Subcutaneous abdominal adipose tissue (tissue), 5 donors: ENCODE measurements at regions not wholly inside any gene's neighbourhood (a gene's known extent, or its start where the extent isn't known, plus 50 kb on each side); places are given as distances from the start of the nearest gene placed in this dataset.

ENCODE experiments used
- H3K27ac ChIP-seq: one replicate; pipeline ENCODE4 v1.7.0; 2013; ENCODE audit warnings: low read depth, mild to moderate bottlenecking, inconsistent platforms, low read length, moderate library complexity
- H3K27me3 ChIP-seq, 5 donors: one replicate each; pipeline ENCODE4 v1.7.0; 2013; ENCODE audit warnings: low read length in 5 of 5, inconsistent platforms in 1 of 5; ENCODE audit not compliant: control insufficient read depth in 5 of 5, insufficient read depth in 4 of 5
- H3K36me3 ChIP-seq, 5 donors: one replicate each; pipeline ENCODE4 v1.7.0; 2013; ENCODE audit warnings: low read length in 5 of 5; ENCODE audit not compliant: control insufficient read depth in 5 of 5, insufficient read depth in 5 of 5
- H3K4me1 ChIP-seq, 5 donors: one replicate each; pipeline ENCODE4 v1.7.0; 2013; ENCODE audit warnings: low read length in 5 of 5, mild to moderate bottlenecking in 3 of 5, moderate library complexity in 1 of 5; ENCODE audit not compliant: control insufficient read depth in 5 of 5, insufficient read depth in 5 of 5
- H3K4me3 ChIP-seq, 5 donors: one replicate each; pipeline ENCODE4 v1.7.0; 2013; ENCODE audit warnings: low read length in 5 of 5, low read depth in 1 of 5
- H3K9ac ChIP-seq, 5 donors: one replicate each; pipeline ENCODE4 v1.7.0; 2013; ENCODE audit warnings: low read length in 5 of 5, mild to moderate bottlenecking in 4 of 5, moderate library complexity in 3 of 5
- H3K9me3 ChIP-seq, 5 donors: one replicate each; pipeline ENCODE4 v1.7.0; 2013; ENCODE audit warnings: low read length in 5 of 5; ENCODE audit not compliant: control insufficient read depth in 5 of 5
- donor health status: healthy.
- donor health status: healthy.
- donor health status: healthy.
- donor health status: healthy.
- donor health status: healthy.

GRCh38 chr16:73713251-73713650 lies 583.4 kb upstream of the PSMD7 start:
- Histone ChIP-seq H3K27ac (no peak overlapping the region), H3K4me1 (no peaks in the 10 kb centered on the region), H3K9ac (no peak overlapping the region), H3K27me3 (peaks cover 0 to 5% (median 2%) of the 10 kb centered on the region in 5 donors), H3K9me3 (no peaks in the 10 kb centered on the region), H3K36me3 (no peaks in the 10 kb centered on the region), H3K4me3 (no peak overlapping the region)

- H3K36me3 ChIP-seq = no peaks in the 10 kb centered on the region
- no peak overlapping the region for H3K27ac ChIP-seq
- H3K9me3 ChIP-seq = no peaks in the 10 kb centered on the region
- H3K4me1 ChIP-seq = no peaks in the 10 kb centered on the region
- no peak overlapping the region for H3K4me3 ChIP-seq
- H3K9ac ChIP-seq = no peak overlapping the region
- peaks cover 0 to 5% (median 2%) of the 10 kb centered on the region in 5 donors for H3K27me3 ChIP-seq
These were observed 585.1 kb upstream of the PSMD7 start for GRCh38 chr16:73711406-73712080.

- Histone ChIP-seq H3K4me3 (no peak overlapping the region), H3K4me1 (no peaks in the 10 kb centered on the region), H3K9ac (no peak overlapping the region), H3K36me3 (no peaks in the 10 kb centered on the region), H3K9me3 (no peaks in the 10 kb centered on the region), H3K27me3 (peaks cover 0 to 5% (median 2%) of the 10 kb centered on the region in 5 donors), H3K27ac (no peak overlapping the region)
These were observed 586.1 kb upstream of the PSMD7 start for GRCh38 chr16:73710526-73710925.

GRCh38 chr16:73707863-73708262 lies 588.8 kb upstream of the PSMD7 start:
- Histone ChIP-seq H3K27me3 (no peaks in the 10 kb centered on the region), H3K9ac (no peak overlapping the region), H3K4me1 (no peaks in the 10 kb centered on the region), H3K36me3 (no peaks in the 10 kb centered on the region), H3K27ac (no peak overlapping the region), H3K4me3 (no peak overlapping the region), H3K9me3 (peaks cover 0 to 2% (median 0%) of the 10 kb centered on the region in 5 donors)

- Histone ChIP-seq H3K9ac (no peak overlapping the region), H3K4me3 (no peak overlapping the region), H3K36me3 (no peaks in the 10 kb centered on the region), H3K4me1 (no peaks in the 10 kb centered on the region), H3K9me3 (peaks cover 0 to 2% (median 0%) of the 10 kb centered on the region in 5 donors), H3K27ac (no peak overlapping the region), H3K27me3 (peaks cover 0 to 3% (median 3%) of the 10 kb centered on the region in 5 donors)
These were observed 592.7 kb upstream of the PSMD7 start for GRCh38 chr16:73703891-73704290.

- no peaks in the 10 kb centered on the region for H3K36me3 ChIP-seq
- H3K27me3 ChIP-seq = peaks cover 0 to 3% (median 3%) of the 10 kb centered on the region in 5 donors
- no peak overlapping the region for H3K9ac ChIP-seq
- peaks cover 0 to 3% (median 0%) of the 10 kb centered on the region in 5 donors for H3K4me1 ChIP-seq
- no peak overlapping the region for H3K4me3 ChIP-seq
- no peak overlapping the region for H3K27ac ChIP-seq
- H3K9me3 ChIP-seq = peaks cover 0 to 7% (median 0%) of the 10 kb centered on the region in 5 donors
These were observed 599.3 kb upstream of the PSMD7 start for GRCh38 chr16:73697336-73697735.

GRCh38 chr16:73692861-73693260 lies 603.8 kb upstream of the PSMD7 start:
- H3K4me3 ChIP-seq = no peak overlapping the region
- H3K4me1 ChIP-seq = peaks cover 0 to 3% (median 0%) of the 10 kb centered on the region in 5 donors
- no peak overlapping the region for H3K9ac ChIP-seq
- peaks cover 0 to 7% (median 0%) of the 10 kb centered on the region in 5 donors for H3K9me3 ChIP-seq
- no peaks in the 10 kb centered on the region for H3K36me3 ChIP-seq
- H3K27me3 ChIP-seq = no peaks in the 10 kb centered on the region
- no peak overlapping the region for H3K27ac ChIP-seq

- Histone ChIP-seq H3K27me3 (no peaks in the 10 kb centered on the region), H3K4me3 (no peak overlapping the region), H3K4me1 (no peaks in the 10 kb centered on the region), H3K9ac (no peak overlapping the region), H3K27ac (no peak overlapping the region), H3K36me3 (no peaks in the 10 kb centered on the region), H3K9me3 (no peaks in the 10 kb centered on the region)
These were observed 612.8 kb upstream of the PSMD7 start for GRCh38 chr16:73683804-73684203.

GRCh38 chr16:73672135-73672534 lies 624.2 kb upstream of the ZFHX3 start:
- no peaks in the 10 kb centered on the region for H3K36me3 ChIP-seq
- no peak overlapping the region for H3K9ac ChIP-seq
- H3K9me3 ChIP-seq = peaks cover 0 to 16% (median 5%) of the 10 kb centered on the region in 5 donors
- no peak overlapping the region for H3K27ac ChIP-seq
- H3K4me1 ChIP-seq = no peaks in the 10 kb centered on the region
- H3K27me3 ChIP-seq = no peaks in the 10 kb centered on the region
- no peak overlapping the region for H3K4me3 ChIP-seq

- Histone ChIP-seq H3K4me1 (no peaks in the 10 kb centered on the region), H3K27ac (no peak overlapping the region), H3K4me3 (no peak overlapping the region), H3K27me3 (no peaks in the 10 kb centered on the region), H3K9ac (no peak overlapping the region), H3K9me3 (peaks cover 0 to 10% (median 5%) of the 10 kb centered on the region in 5 donors), H3K36me3 (no peaks in the 10 kb centered on the region)
These were observed 623.2 kb upstream of the ZFHX3 start for GRCh38 chr16:73670836-73671820.
